K562 (cell line): ENCODE measurements at regions not wholly inside any gene's neighbourhood (a gene's known extent, or its start where the extent isn't known, plus 50 kb on each side); places are given as distances from the start of the nearest gene placed in this dataset.

Experiments used
- ATAC-seq: fragments of 200-7000 bp; cut with Tn5 transposase; 3 replicates; pipeline ENCODE4 v1.9.1; 2020; ENCODE audit warnings: moderate library complexity
- BruUV-seq: library from RNA; stranded (reverse); fragments of 400-500 nt; replicated peaks from 2 replicates; lab custom pipeline; 2021; lab: Mats Ljungman, UMichigan
- CTCF ChIA-PET: fragments of 300-600 bp; formaldehyde crosslinking; extraction: SDS; loops from one replicate; lab custom pipeline; 2021; ENCODE audit warnings: low intra/inter-chr PET ratio; lab: Yijun Ruan, JAX
- POLR2A ChIA-PET: fragments of 300-600, 350-650 bp; sonication (Branson Sonifier 250); formaldehyde crosslinking; extraction: SDS; loops from one replicate; lab custom pipeline; 2021; ENCODE audit warnings: antibody characterized with exemption, inconsistent platforms; lab: Yijun Ruan, JAX
- DNase-seq, 4 experiments: peaks; one replicate each; pipeline versions ENCODE4 v3.0.0 to v3.0.0-alpha.2; 2011 to 2018; ENCODE audit warnings: low spot score in 3 of 4, mixed read lengths in 3 of 4; ENCODE audit errors: extremely low read depth in 1 of 4
- FAIRE-seq: peaks from 2 replicates; lab custom pipeline; 2011; peaks lifted over from hg19 to GRCh38; lab: Jason Lieb, UNC
- H2AFZ ChIP-seq: 2 replicates; pipeline ENCODE4 v1.6.0; 2011; ENCODE audit warnings: low read depth, low read length, control low read depth, inconsistent platforms
- H3K27ac ChIP-seq: fragments of 200-600 bp; 3 replicates; pipeline ENCODE4 v1.8.0; 2011; ENCODE audit warnings: low read depth, mild to moderate bottlenecking, control low read depth, inconsistent platforms, low read length, moderate library complexity, mixed read lengths; ENCODE audit errors: extremely low read depth
- H3K27me3 ChIP-seq, 2 experiments: fragments of 300-600 bp in 1 of 2; 2 replicates in 1 of 2; 3 replicates in 1 of 2; pipeline versions ENCODE4 v1.6.0 to v1.8.0; 2011; ENCODE audit warnings: inconsistent platforms in 2 of 2, low read length in 2 of 2, mild to moderate bottlenecking in 1 of 2, mixed read lengths in 1 of 2, moderate library complexity in 1 of 2; ENCODE audit not compliant: control insufficient read depth in 2 of 2, insufficient read depth in 2 of 2
- H3K36me3 ChIP-seq: fragments of 300-600 bp; 3 replicates; pipeline ENCODE4 v1.8.0; 2011; ENCODE audit warnings: mild to moderate bottlenecking, low read length, inconsistent platforms; ENCODE audit not compliant: control insufficient read depth, insufficient read depth
- H3K4me1 ChIP-seq, 2 experiments: fragments of 200-600 bp in 1 of 2; replicated peaks in 1 of 2; 2 replicates in 1 of 2; 3 replicates in 1 of 2; pipeline versions ENCODE4 v1.5.1 to v1.8.0; 2011; ENCODE audit warnings: inconsistent platforms in 2 of 2, low read length in 2 of 2, mild to moderate bottlenecking in 1 of 2, mixed read lengths in 1 of 2, moderate library complexity in 1 of 2; ENCODE audit not compliant: control insufficient read depth in 2 of 2, insufficient read depth in 2 of 2
- H3K4me2 ChIP-seq: 2 replicates; pipeline ENCODE4 v1.6.1; 2011; ENCODE audit warnings: low read length, control low read depth, inconsistent platforms, mixed read lengths; ENCODE audit not compliant: insufficient read depth
- H3K4me3 ChIP-seq: fragments of 200-600 bp; sonication (generic), shearing (Covaris generic); 2 replicates; pipeline ENCODE4 v1.5.1; 2016; ENCODE audit warnings: control low read depth, inconsistent platforms
- H3K79me2 ChIP-seq: fragments of 200-600 bp; 3 replicates; pipeline ENCODE4 v1.8.0; 2011; ENCODE audit warnings: low read length, inconsistent platforms; ENCODE audit not compliant: control insufficient read depth, insufficient read depth
- H3K9ac ChIP-seq, 2 experiments: 2 replicates each; pipeline versions ENCODE4 v1.6.0 to v1.6.1; 2011; ENCODE audit warnings: low read depth in 2 of 2, low read length in 2 of 2, control low read depth in 1 of 2, inconsistent platforms in 1 of 2, mild to moderate bottlenecking in 1 of 2, mixed read lengths in 1 of 2; ENCODE audit not compliant: insufficient read depth in 1 of 2
- H3K9me1 ChIP-seq: one replicate; pipeline ENCODE4 v1.6.0; 2011; ENCODE audit warnings: inconsistent platforms, mild to moderate bottlenecking, low read length, moderate library complexity; ENCODE audit not compliant: control insufficient read depth, insufficient read depth
- H3K9me3 ChIP-seq: replicated peaks from 2 replicates; pipeline ENCODE4 v1.5.1; 2011; ENCODE audit warnings: low read depth, low read length, inconsistent platforms; ENCODE audit not compliant: control insufficient read depth, insufficient read depth
- H4K20me1 ChIP-seq: replicated peaks from 2 replicates; pipeline ENCODE4 v1.6.1; 2011; ENCODE audit warnings: low read length, inconsistent platforms, mixed read lengths; ENCODE audit not compliant: control insufficient read depth, insufficient read depth
- ADNP ChIP-seq: fragments of 200-800 bp; sonication (Bioruptor generic); IDR thresholded peaks from 2 replicates; pipeline ENCODE4 v1.6.1; 2016; ENCODE audit warnings: missing genetic modification characterization, missing compliant biosample characterization
- CBFB ChIP-seq: sonication (generic); formaldehyde crosslinking; IDR thresholded peaks from 2 replicates; pipeline ENCODE4 v1.4.0; 2020; ENCODE audit warnings: mild to moderate bottlenecking, missing genetic modification reagents
- CBX1 ChIP-seq: sonication (generic); IDR thresholded peaks from 2 replicates; pipeline ENCODE4 v1.6.1; 2016; ENCODE audit warnings: antibody characterized with exemption, low read depth, mild to moderate bottlenecking
- CBX3 ChIP-seq, 2 experiments: IDR thresholded peaks; 1 replicate in 1 of 2; 2 replicates in 1 of 2; pipeline ENCODE4 v1.6.1; 2012; ENCODE audit warnings: inconsistent platforms in 2 of 2, low read length in 2 of 2, borderline replicate concordance in 1 of 2, control low read depth in 1 of 2
- CBX5 ChIP-seq: IDR thresholded peaks from 2 replicates; pipeline ENCODE4 v1.6.1; 2014; ENCODE audit warnings: low read depth, borderline replicate concordance
- MED1 ChIP-seq: sonication (generic); formaldehyde crosslinking; IDR thresholded peaks from 2 replicates; pipeline ENCODE4 v1.8.1; 2023; ENCODE audit warnings: missing genetic modification reagents, borderline replicate concordance
- SMARCA4 ChIP-seq: fragments of 450-650 bp; IDR thresholded peaks from 2 replicates; pipeline ENCODE4 v1.6.1; 2016
- ZFP36 ChIP-seq: fragments of 150-350 bp; IDR thresholded peaks from 2 replicates; pipeline ENCODE4 v1.6.1; 2018; ENCODE audit warnings: low read length, low read depth; ENCODE audit not compliant: partially characterized antibody
- ZNF239 ChIP-seq: fragments of 250-450 bp; sonication (Bioruptor Pico); IDR thresholded peaks from 2 replicates; pipeline ENCODE4 v1.4.0; 2020; ENCODE audit warnings: mild to moderate bottlenecking
- ZNF695 ChIP-seq: fragments of 450-650 bp; formaldehyde crosslinking; IDR thresholded peaks from 2 replicates; pipeline ENCODE4 v1.4.0; 2020; ENCODE audit warnings: mild to moderate bottlenecking, moderate library complexity
- WGBS: fragments of 100-300 bp; shearing (Covaris generic); methylation state at CpG from one replicate; pipeline ENCODE4 v1.1.6; 2016; ENCODE audit warnings: low coverage, mixed read lengths; ENCODE audit not compliant: insufficient coverage; ENCODE audit errors: missing lambda C conversion rate; 5-methylcytosine and 5-hydroxymethylcytosine counted together
- in situ Hi-C: fragments of 300-500 bp; cut with MboI; formaldehyde crosslinking; loops from 4 replicates; pipeline ENCODE4 v1.15.0; 2018; ENCODE audit warnings: inconsistent platforms, mixed read lengths
- intact Hi-C: fragments of 100-400 bp; cut with micrococcal nuclease; formaldehyde crosslinking; loops from 2 replicates; pipeline ENCODE4 v1.14.2; 2022
- TF ChIP-seq, protein P1 (sequence below): sonication (generic); formaldehyde crosslinking; IDR thresholded peaks from 2 replicates; pipeline ENCODE4 v1.8.0; 2022; ENCODE audit warnings: mild to moderate bottlenecking, missing genetic modification reagents
- TF ChIP-seq, protein P2 (sequence below): fragments of 150-350 bp; IDR thresholded peaks from 2 replicates; pipeline ENCODE4 v1.6.1; 2014; ENCODE audit warnings: low read depth, mild to moderate bottlenecking, low read length, borderline replicate concordance
- TF ChIP-seq, protein P3 (sequence below): fragments of 450-650 bp; IDR thresholded peaks from 2 replicates; pipeline ENCODE4 v1.6.1; 2016

- H4K20me1 ChIP-seq: no peaks in the 10 kb centered on the region
- BruUV-seq: no TSS peak
- H3K4me3 ChIP-seq: no peak overlapping the region
- no peak for FAIRE-seq
- no peak overlapping the region for H3K9ac ChIP-seq
- intact Hi-C loops (no loop called here), in situ Hi-C loops (no loop called here)
- H3K79me2 ChIP-seq: no peaks in the 10 kb centered on the region
- ATAC-seq: no peak
- no peaks in the 10 kb centered on the region for H3K36me3 ChIP-seq
- H2AFZ ChIP-seq: no peak overlapping the region
- no peak for DNase-seq
- ChIA-PET POLR2A (no interaction called here), CTCF (no interaction called here)
- no peaks in the 10 kb centered on the region for H3K27me3 ChIP-seq
- WGBS: 0% methylated on average over 2 of the region's 2 CpGs
- 0 out of 2 replicates have a peak, but pooled peaks cover 3% of the 10 kb centered on the region for H3K9me3 ChIP-seq
- H3K4me1 ChIP-seq: no peaks in the 10 kb centered on the region
- no peaks in the 10 kb centered on the region for H3K9me1 ChIP-seq
- H3K27ac ChIP-seq: no peak overlapping the region
- TF ChIP-seq CBX1 (0 out of 2 replicates have a peak, but pooled peaks have one; percentile 57), SMARCA4 (no peak), ADNP (no peak), CBX5 (peak; percentile 66; the same call in 1 of the 2 replicates), ZFP36 (peak; percentile 92), CBFB (CRISPR knock-in tag) (no peak), ZNF695 (CRISPR knock-in tag) (no peak), MED1 (CRISPR knock-in tag) (no peak), CBX3 (IDR thresholded peaks at IDR 0.05; ENCODE audit: borderline replicate concordance in 1 of 2, low read length in 2 of 2) (peak in 1 of 2 experiments; percentile 61; a peak in 1 of 3 replicates), ZNF239 (no peak)
- TF ChIP-seq, protein P1, sequence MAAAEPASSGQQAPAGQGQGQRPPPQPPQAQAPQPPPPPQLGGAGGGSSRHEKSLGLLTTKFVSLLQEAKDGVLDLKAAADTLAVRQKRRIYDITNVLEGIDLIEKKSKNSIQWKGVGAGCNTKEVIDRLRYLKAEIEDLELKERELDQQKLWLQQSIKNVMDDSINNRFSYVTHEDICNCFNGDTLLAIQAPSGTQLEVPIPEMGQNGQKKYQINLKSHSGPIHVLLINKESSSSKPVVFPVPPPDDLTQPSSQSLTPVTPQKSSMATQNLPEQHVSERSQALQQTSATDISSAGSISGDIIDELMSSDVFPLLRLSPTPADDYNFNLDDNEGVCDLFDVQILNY (CRISPR knock-in tag): no peak
- TF ChIP-seq, protein P2, sequence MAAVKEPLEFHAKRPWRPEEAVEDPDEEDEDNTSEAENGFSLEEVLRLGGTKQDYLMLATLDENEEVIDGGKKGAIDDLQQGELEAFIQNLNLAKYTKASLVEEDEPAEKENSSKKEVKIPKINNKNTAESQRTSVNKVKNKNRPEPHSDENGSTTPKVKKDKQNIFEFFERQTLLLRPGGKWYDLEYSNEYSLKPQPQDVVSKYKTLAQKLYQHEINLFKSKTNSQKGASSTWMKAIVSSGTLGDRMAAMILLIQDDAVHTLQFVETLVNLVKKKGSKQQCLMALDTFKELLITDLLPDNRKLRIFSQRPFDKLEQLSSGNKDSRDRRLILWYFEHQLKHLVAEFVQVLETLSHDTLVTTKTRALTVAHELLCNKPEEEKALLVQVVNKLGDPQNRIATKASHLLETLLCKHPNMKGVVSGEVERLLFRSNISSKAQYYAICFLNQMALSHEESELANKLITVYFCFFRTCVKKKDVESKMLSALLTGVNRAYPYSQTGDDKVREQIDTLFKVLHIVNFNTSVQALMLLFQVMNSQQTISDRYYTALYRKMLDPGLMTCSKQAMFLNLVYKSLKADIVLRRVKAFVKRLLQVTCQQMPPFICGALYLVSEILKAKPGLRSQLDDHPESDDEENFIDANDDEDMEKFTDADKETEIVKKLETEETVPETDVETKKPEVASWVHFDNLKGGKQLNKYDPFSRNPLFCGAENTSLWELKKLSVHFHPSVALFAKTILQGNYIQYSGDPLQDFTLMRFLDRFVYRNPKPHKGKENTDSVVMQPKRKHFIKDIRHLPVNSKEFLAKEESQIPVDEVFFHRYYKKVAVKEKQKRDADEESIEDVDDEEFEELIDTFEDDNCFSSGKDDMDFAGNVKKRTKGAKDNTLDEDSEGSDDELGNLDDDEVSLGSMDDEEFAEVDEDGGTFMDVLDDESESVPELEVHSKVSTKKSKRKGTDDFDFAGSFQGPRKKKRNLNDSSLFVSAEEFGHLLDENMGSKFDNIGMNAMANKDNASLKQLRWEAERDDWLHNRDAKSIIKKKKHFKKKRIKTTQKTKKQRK: peak; percentile 47; the same call in 1 of the 2 replicates
- TF ChIP-seq, protein P3, sequence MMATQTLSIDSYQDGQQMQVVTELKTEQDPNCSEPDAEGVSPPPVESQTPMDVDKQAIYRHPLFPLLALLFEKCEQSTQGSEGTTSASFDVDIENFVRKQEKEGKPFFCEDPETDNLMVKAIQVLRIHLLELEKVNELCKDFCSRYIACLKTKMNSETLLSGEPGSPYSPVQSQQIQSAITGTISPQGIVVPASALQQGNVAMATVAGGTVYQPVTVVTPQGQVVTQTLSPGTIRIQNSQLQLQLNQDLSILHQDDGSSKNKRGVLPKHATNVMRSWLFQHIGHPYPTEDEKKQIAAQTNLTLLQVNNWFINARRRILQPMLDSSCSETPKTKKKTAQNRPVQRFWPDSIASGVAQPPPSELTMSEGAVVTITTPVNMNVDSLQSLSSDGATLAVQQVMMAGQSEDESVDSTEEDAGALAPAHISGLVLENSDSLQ: no peak
- no peak overlapping the region for H3K4me2 ChIP-seq
These were observed 77.7 kb upstream of the ATP2B1 start for GRCh38 chr12:89786177-89786810.
